ENCODE measurements at regions not wholly inside any gene's neighbourhood (a gene's known extent, or its start where the extent isn't known, plus 50 kb on each side); places are given as distances from the start of the nearest gene placed in this dataset.

DNA sequence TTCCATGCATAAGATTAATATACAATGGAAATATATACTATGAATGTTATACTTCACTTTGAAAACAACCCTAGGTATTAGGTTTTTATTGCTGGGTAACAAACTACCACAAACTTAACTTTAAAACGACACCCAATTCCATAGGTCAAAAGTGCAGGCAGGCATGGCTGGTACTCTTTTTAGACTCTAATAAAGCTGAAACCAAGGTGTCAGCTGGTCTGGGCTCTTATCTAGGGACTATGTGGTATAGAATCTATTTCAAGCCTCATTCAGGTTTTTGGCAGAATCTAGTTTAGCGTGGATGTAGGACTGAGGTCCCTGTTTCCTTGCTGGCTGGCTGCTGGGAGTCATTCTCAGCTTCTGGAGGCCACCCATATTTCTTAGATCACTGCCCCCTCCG lies 65.0 kb upstream of the TMEM168 start:
- H3K4me3 ChIP-seq (ENCODE audit: low read depth, low read length): no peak overlapping the region
- no peak for DNase-seq (ENCODE audit: low read depth)
- TF ChIP-seq CTCF (IDR thresholded peaks at IDR 0.05; ENCODE audit: low read depth, low read length, missing control alignments): no peak

DNA sequence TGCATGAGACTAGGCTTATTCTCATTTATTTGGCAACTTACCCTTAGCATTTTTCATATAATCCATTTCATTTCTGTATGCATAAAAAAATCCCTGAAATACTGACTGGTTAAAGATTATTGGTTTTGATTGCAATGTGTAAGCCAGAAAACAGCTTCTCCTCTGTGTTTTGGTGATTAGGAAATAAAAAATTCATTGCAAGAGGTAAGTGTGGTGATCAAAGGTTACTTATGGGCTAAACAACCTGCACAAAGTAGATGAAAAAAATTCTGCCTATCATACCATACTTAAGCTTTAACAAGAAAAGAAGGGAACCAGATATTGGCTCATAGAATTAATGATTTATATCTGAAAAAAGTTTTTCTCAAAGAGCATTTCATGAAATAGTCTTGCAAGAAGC lies 64.0 kb upstream of the TMEM168 start:
- H3K4me3 ChIP-seq (ENCODE audit: low read depth, low read length): no peak overlapping the region
- no peak for DNase-seq (ENCODE audit: low read depth)
- no peak for TF ChIP-seq CTCF (IDR thresholded peaks at IDR 0.05; ENCODE audit: low read depth, low read length, missing control alignments)

DNA sequence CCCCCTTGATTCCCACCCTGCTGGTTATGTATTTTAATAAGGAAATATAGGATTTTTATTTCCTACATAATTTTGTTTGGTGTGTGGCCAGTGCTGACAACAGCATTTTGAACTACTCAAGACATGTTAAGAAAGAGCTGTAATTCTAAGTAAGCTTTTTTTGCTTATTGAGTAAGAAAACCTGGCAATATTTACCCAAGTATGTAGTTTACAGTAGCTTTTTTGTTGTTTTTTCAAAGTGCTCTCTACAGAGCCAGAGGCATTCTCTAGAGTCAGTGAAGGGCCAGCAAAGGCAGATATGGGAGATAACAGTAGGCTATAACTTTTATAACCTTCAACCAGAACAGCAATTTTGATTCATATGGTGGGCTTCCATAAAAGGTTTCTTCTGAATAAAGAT lies 63.2 kb upstream of the TMEM168 start:
- H3K4me3 ChIP-seq (ENCODE audit: low read depth, low read length): no peak overlapping the region
- TF ChIP-seq CTCF (IDR thresholded peaks at IDR 0.05; ENCODE audit: low read depth, low read length, missing control alignments): no peak
- DNase-seq (ENCODE audit: low read depth): no peak

DNA sequence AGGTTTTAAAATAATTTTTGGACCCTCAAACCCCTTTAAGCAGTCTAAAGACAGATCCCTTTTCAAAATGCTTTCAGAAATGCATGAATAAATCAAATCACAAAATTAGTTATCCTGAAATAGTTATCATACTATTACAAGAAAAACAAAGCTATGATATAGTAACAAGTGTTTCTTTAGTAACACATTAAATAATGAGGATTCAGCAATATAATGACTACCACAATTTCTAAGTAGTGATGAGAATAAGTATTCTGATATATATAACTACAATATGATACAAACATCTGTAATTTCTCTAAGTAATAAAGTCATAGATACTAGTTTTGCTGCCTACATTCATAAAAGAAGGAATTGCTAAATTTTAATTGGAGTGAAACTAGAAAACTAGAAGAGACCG lies 53.0 kb upstream of the TMEM168 start:
- DNase-seq (ENCODE audit: low read depth): no peak
- no peak for TF ChIP-seq CTCF (IDR thresholded peaks at IDR 0.05; ENCODE audit: low read depth, low read length, missing control alignments)
- no peak overlapping the region for H3K4me3 ChIP-seq (ENCODE audit: low read depth, low read length)

All from GM12864 (cell line).